Posterior cingulate gyrus (tissue), 11 donors: ENCODE measurements at regions not wholly inside any gene's neighbourhood (a gene's known extent, or its start where the extent isn't known, plus 50 kb on each side); places are given as distances from the start of the nearest gene placed in this dataset.

Source experiments
- DNase-seq, 10 donors: peaks; one replicate each; pipeline versions ENCODE4 v3.0.0 to v3.0.0-alpha.2; 2020 to 2021; ENCODE audit warnings: mixed read lengths in 3 of 10
- intact Hi-C: fragments of 100-400 bp; cut with DNase I; formaldehyde crosslinking; loops from one replicate; pipeline ENCODE4 v1.15.1; 2023

- intact Hi-C loops: no loop called here
- DNase-seq: peak in 1 of 10 donors; percentile 79
Observed at GRCh38 chr10:123446449-123447156, 219.6 kb upstream of the GPR26 start.

GRCh38 chr10:123449234-123449962 lies 216.8 kb upstream of the GPR26 start:
- DNase-seq: peak in 1 of 10 donors; percentile 56
- intact Hi-C loops: no loop called here

- no peak for DNase-seq
- intact Hi-C loops: no loop called here
Observed at GRCh38 chr10:123450956-123451605, 215.1 kb upstream of the GPR26 start.

- DNase-seq: no peak
- intact Hi-C loops: no loop called here
Observed at GRCh38 chr10:123451618-123452245, 214.4 kb upstream of the GPR26 start.

- intact Hi-C loops: no loop called here
Observed at GRCh38 chr10:123454987-123455386, 211.2 kb upstream of the GPR26 start.

GRCh38 chr10:123455861-123456260 lies 210.3 kb upstream of the GPR26 start:
- intact Hi-C loops: no loop called here
- DNase-seq: no peak

More at GRCh38 chr10:123454987-123455386, 211.2 kb upstream of the GPR26 start:
- no peak for DNase-seq

GRCh38 chr10:123458933-123459332 lies 207.2 kb upstream of the GPR26 start:
- no peak for DNase-seq

GRCh38 chr10:123459371-123460091 lies 206.6 kb upstream of the GPR26 start:
- DNase-seq: no peak
- intact Hi-C loops: no loop called here

More at GRCh38 chr10:123458933-123459332, 207.2 kb upstream of the GPR26 start:
- intact Hi-C loops: no loop called here

GRCh38 chr10:123462246-123462645 lies 203.9 kb upstream of the GPR26 start:
- intact Hi-C loops: no loop called here
- no peak for DNase-seq

- intact Hi-C loops: no loop called here
Observed at GRCh38 chr10:123462756-123463155, 203.4 kb upstream of the GPR26 start.

GRCh38 chr10:123463181-123463580 lies 203.0 kb upstream of the GPR26 start:
- intact Hi-C loops: no loop called here
- peak in 1 of 10 donors; percentile 26 for DNase-seq

More at GRCh38 chr10:123462756-123463155, 203.4 kb upstream of the GPR26 start:
- DNase-seq: no peak

GRCh38 chr10:123463698-123464097 lies 202.5 kb upstream of the GPR26 start:
- intact Hi-C loops: no loop called here
- DNase-seq: no peak

- no peak for DNase-seq
- intact Hi-C loops: no loop called here
Observed at GRCh38 chr10:123464430-123465323, 201.5 kb upstream of the GPR26 start.

- DNase-seq: no peak
- intact Hi-C loops: no loop called here
Observed at GRCh38 chr10:123470336-123470921, 195.7 kb upstream of the GPR26 start.

GRCh38 chr10:123471811-123472210 lies 194.3 kb upstream of the GPR26 start:
- intact Hi-C loops: no loop called here

GRCh38 chr10:123472606-123473005 lies 193.5 kb upstream of the GPR26 start:
- no peak for DNase-seq
- intact Hi-C loops: no loop called here

More at GRCh38 chr10:123471811-123472210, 194.3 kb upstream of the GPR26 start:
- no peak for DNase-seq

- DNase-seq: peak in 1 of 10 donors; percentile 41
- intact Hi-C loops: no loop called here
Observed at GRCh38 chr10:123474700-123475099, 191.5 kb upstream of the GPR26 start.

- intact Hi-C loops: no loop called here
Observed at GRCh38 chr10:123475466-123475865, 190.7 kb upstream of the GPR26 start.

GRCh38 chr10:123478116-123478515 lies 188.0 kb upstream of the GPR26 start:
- intact Hi-C loops: no loop called here
- DNase-seq: no peak

More at GRCh38 chr10:123475466-123475865, 190.7 kb upstream of the GPR26 start:
- DNase-seq: peak in 1 of 10 donors; percentile 12
